H1 (cell line): ENCODE measurements at regions not wholly inside any gene's neighbourhood (a gene's known extent, or its start where the extent isn't known, plus 50 kb on each side); places are given as distances from the start of the nearest gene placed in this dataset.

Source experiments
- CTCF ChIA-PET: fragments of 300-600 bp; sonication (Branson Sonifier 250); formaldehyde crosslinking; loops from one replicate; lab custom pipeline; 2021; ENCODE audit not compliant: partially characterized antibody; lab: Charles Lee
- POLR2A ChIA-PET: fragments of 300-600 bp; sonication (Branson Sonifier 250); formaldehyde crosslinking; loops from one replicate; lab custom pipeline; 2021; ENCODE audit warnings: inconsistent platforms; ENCODE audit not compliant: partially characterized antibody; lab: Charles Lee
- DNase-seq, 2 experiments: peaks; one replicate each; pipeline versions ENCODE4 v3.0.0 to v3.0.0-alpha.2; 2010 to 2022; ENCODE audit warnings: low spot score in 2 of 2, low read depth in 1 of 2, mixed read lengths in 1 of 2
- FAIRE-seq: peaks from 2 replicates; lab custom pipeline; 2011; peaks lifted over from hg19 to GRCh38; lab: Jason Lieb, UNC
- H2AFZ ChIP-seq: 2 replicates; pipeline ENCODE4 v1.8.1; 2012; ENCODE audit warnings: low read length, inconsistent platforms
- H2AK5ac ChIP-seq: 2 replicates; pipeline ENCODE4 v1.6.1; 2013; ENCODE audit warnings: low read depth, low read length
- H2BK120ac ChIP-seq: replicated peaks from 2 replicates; pipeline ENCODE3; 2013; ENCODE audit warnings: low read depth, low read length, inconsistent platforms
- H2BK12ac ChIP-seq: 2 replicates; pipeline ENCODE4 v1.6.1; 2013; ENCODE audit warnings: low read depth, low read length
- H2BK15ac ChIP-seq: 2 replicates; pipeline ENCODE4 v1.6.1; 2013; ENCODE audit warnings: low read length
- H2BK20ac ChIP-seq: 2 replicates; pipeline ENCODE4 v1.6.1; 2013; ENCODE audit warnings: low read length
- H2BK5ac ChIP-seq: 2 replicates; pipeline ENCODE4 v1.6.1; 2013; ENCODE audit warnings: low read depth, low read length
- H3K14ac ChIP-seq: 2 replicates; pipeline ENCODE4 v1.6.1; 2013; ENCODE audit warnings: inconsistent platforms; ENCODE audit not compliant: insufficient read length
- H3K18ac ChIP-seq: 2 replicates; pipeline ENCODE4 v1.6.1; 2013; ENCODE audit warnings: low read length; ENCODE audit errors: extremely low read depth
- H3K23ac ChIP-seq: 2 replicates; pipeline ENCODE4 v1.6.1; 2013; ENCODE audit warnings: inconsistent platforms; ENCODE audit not compliant: insufficient read length
- H3K23me2 ChIP-seq: 2 replicates; pipeline ENCODE4 v1.6.1; 2013; ENCODE audit warnings: low read depth, low read length
- H3K27ac ChIP-seq: 2 replicates; pipeline ENCODE4 v1.6.1; 2011; ENCODE audit warnings: low read depth, low read length, inconsistent platforms
- H3K27me3 ChIP-seq, 4 experiments: replicated peaks in 1 of 4; 1 replicate in 1 of 4; 2 replicates in 3 of 4; pipeline versions ENCODE4 v1.6.1 to v1.8.1; 2011 to 2013; ENCODE audit warnings: low read length in 3 of 4, mild to moderate bottlenecking in 3 of 4, inconsistent platforms in 2 of 4, mixed read lengths in 2 of 4, moderate library complexity in 1 of 4; ENCODE audit not compliant: control insufficient read depth in 3 of 4, insufficient read depth in 3 of 4; ENCODE audit errors: extremely low read depth in 1 of 4
- H3K36me3 ChIP-seq, 4 experiments: 2 replicates each; pipeline versions ENCODE4 v1.6.1 to v1.8.1; 2011 to 2013; ENCODE audit warnings: mild to moderate bottlenecking in 4 of 4, low read length in 3 of 4, moderate library complexity in 2 of 4, control low read depth in 1 of 4, inconsistent platforms in 1 of 4; ENCODE audit not compliant: insufficient read depth in 4 of 4, control insufficient read depth in 2 of 4
- H3K4ac ChIP-seq: replicated peaks from 2 replicates; pipeline ENCODE3; 2013; ENCODE audit warnings: low read length, low read depth, mixed read lengths, inconsistent platforms; ENCODE audit not compliant: insufficient read length
- H3K4me1 ChIP-seq, 4 experiments: replicated peaks in 1 of 4; 1 replicate in 1 of 4; 2 replicates in 3 of 4; pipeline versions ENCODE4 v1.6.1 to v1.8.1; 2011 to 2013; ENCODE audit warnings: low read length in 3 of 4, inconsistent platforms in 2 of 4, mixed read lengths in 1 of 4; ENCODE audit not compliant: insufficient read depth in 4 of 4, control insufficient read depth in 3 of 4
- H3K4me2 ChIP-seq, 2 experiments: 2 replicates each; pipeline versions ENCODE4 v1.6.1 to v1.8.1; 2011 to 2013; ENCODE audit warnings: low read depth in 2 of 2, low read length in 2 of 2, control low read depth in 1 of 2, inconsistent platforms in 1 of 2, mild to moderate bottlenecking in 1 of 2; ENCODE audit not compliant: insufficient read depth in 1 of 2
- H3K4me3 ChIP-seq, 4 experiments: fragments of 200-600, 300-600 bp in 1 of 4; sonication (generic), shearing (Covaris generic), sonication (Bioruptor Twin) in 1 of 4; 2 replicates each; pipeline versions ENCODE4 v1.5.1 to v1.8.1; 2011 to 2016; ENCODE audit warnings: low read length in 4 of 4, low read depth in 3 of 4, control low read depth in 2 of 4, inconsistent platforms in 2 of 4, mild to moderate bottlenecking in 2 of 4, mixed read lengths in 1 of 4, moderate library complexity in 1 of 4; ENCODE audit not compliant: insufficient read depth in 2 of 4; ENCODE audit errors: extremely low read depth in 1 of 4
- H3K56ac ChIP-seq: replicated peaks from 2 replicates; pipeline ENCODE3; 2013; ENCODE audit warnings: low read depth, mild to moderate bottlenecking, mixed read lengths, low read length, inconsistent platforms; ENCODE audit not compliant: insufficient read length
- H3K79me1 ChIP-seq: 2 replicates; pipeline ENCODE4 v1.6.1; 2013; ENCODE audit warnings: low read depth, low read length, control low read depth
- H3K79me2 ChIP-seq, 2 experiments: 2 replicates each; pipeline versions ENCODE4 v1.6.1 to v1.8.1; 2012 to 2013; ENCODE audit warnings: low read length in 2 of 2, mild to moderate bottlenecking in 2 of 2, inconsistent platforms in 1 of 2; ENCODE audit not compliant: insufficient read depth in 2 of 2, control insufficient read depth in 1 of 2
- H3K9ac ChIP-seq, 4 experiments: replicated peaks in 1 of 4; 1 replicate in 1 of 4; 2 replicates in 3 of 4; pipeline versions ENCODE4 v1.6.1 to v1.8.1; 2011 to 2013; ENCODE audit warnings: low read depth in 3 of 4, low read length in 3 of 4, control low read depth in 2 of 4, mild to moderate bottlenecking in 2 of 4, moderate library complexity in 2 of 4, inconsistent platforms in 1 of 4; ENCODE audit errors: extremely low read depth in 1 of 4
- H3K9me3 ChIP-seq, 2 experiments: 2 replicates each; pipeline versions ENCODE4 v1.6.1 to v1.8.1; 2012 to 2013; ENCODE audit warnings: mild to moderate bottlenecking in 2 of 2, moderate library complexity in 2 of 2, control low read depth in 1 of 2, inconsistent platforms in 1 of 2, low read depth in 1 of 2, low read length in 1 of 2, mixed read lengths in 1 of 2; ENCODE audit not compliant: insufficient read depth in 2 of 2
- H4K20me1 ChIP-seq, 2 experiments: replicated peaks in 1 of 2; 2 replicates each; pipeline versions ENCODE3 to v1.8.1; 2011 to 2013; ENCODE audit warnings: inconsistent platforms in 2 of 2, low read length in 2 of 2, mild to moderate bottlenecking in 1 of 2; ENCODE audit not compliant: insufficient read depth in 2 of 2, control insufficient read depth in 1 of 2
- H4K5ac ChIP-seq: 2 replicates; pipeline ENCODE4 v1.6.1; 2013; ENCODE audit warnings: low read length, low read depth, mixed read lengths, inconsistent platforms; ENCODE audit not compliant: insufficient read length
- H4K8ac ChIP-seq: 2 replicates; pipeline ENCODE4 v1.8.0; 2013; ENCODE audit warnings: mild to moderate bottlenecking, moderate library complexity, low read length, inconsistent platforms; ENCODE audit not compliant: insufficient read depth; ENCODE audit errors: extremely low read depth
- H4K91ac ChIP-seq: replicated peaks from 2 replicates; pipeline ENCODE3; 2013; ENCODE audit warnings: low read length, mixed read lengths, inconsistent platforms; ENCODE audit not compliant: insufficient read length
- CTCF ChIP-seq, 3 experiments: IDR thresholded peaks; 1 replicate in 2 of 3; 2 replicates in 1 of 3; pipeline versions ENCODE4 v1.5.1 to v1.6.1; 2011; ENCODE audit warnings: low read length in 3 of 3, mild to moderate bottlenecking in 3 of 3, inconsistent platforms in 2 of 3, low read depth in 1 of 3, moderate library complexity in 1 of 3; ENCODE audit not compliant: insufficient read depth in 1 of 3; ENCODE audit errors: control extremely low read depth in 1 of 3
- TAF7 ChIP-seq: optimal IDR thresholded peaks from 2 replicates; pipeline ENCODE3; 2011; ENCODE audit warnings: low read depth, mild to moderate bottlenecking, inconsistent platforms, low read length, moderate library complexity, borderline replicate concordance
- WGBS, 2 experiments: shearing (Covaris generic) in 1 of 2; methylation state at CpG; one replicate each; pipeline versions ENCODE4 v1.1.6 to v1.1.7; 2013 to 2015; ENCODE audit warnings: low lambda C conversion rate in 2 of 2, mixed read lengths in 2 of 2, inconsistent platforms in 1 of 2, low coverage in 1 of 2, missing lambda C conversion rate in 1 of 2; ENCODE audit not compliant: insufficient replicate concordance in 2 of 2, insufficient coverage in 1 of 2, insufficient read length in 1 of 2; ENCODE audit errors: extremely low coverage in 1 of 2, missing lambda C conversion rate in 1 of 2; 5-methylcytosine and 5-hydroxymethylcytosine counted together

- no peak overlapping the region for H2AFZ ChIP-seq
- H4K91ac ChIP-seq, result no peak overlapping the region
- H3K27me3 ChIP-seq, result no peaks in the 10 kb centered on the region
- H2AK5ac ChIP-seq, result no peak overlapping the region
- ChIA-PET CTCF (no interaction called here), POLR2A (no interaction called here)
- no peak overlapping the region for H3K9ac ChIP-seq
- H3K18ac ChIP-seq, result no peak overlapping the region
- no peak overlapping the region for H2BK15ac ChIP-seq
- no peak overlapping the region for H4K8ac ChIP-seq
- no peak overlapping the region for H3K14ac ChIP-seq
- H2BK20ac ChIP-seq, result no peak overlapping the region
- no peaks in the 10 kb centered on the region for H4K20me1 ChIP-seq
- no peak overlapping the region for H3K4ac ChIP-seq
- no peak for TF ChIP-seq CTCF (IDR thresholded peaks at IDR 0.05; ENCODE audit: control extremely low read depth in 1 of 3, insufficient read depth in 1 of 3, low read depth in 1 of 3, low read length in 3 of 3)
- TF ChIP-seq TAF7, result no peak
- no peaks in the 10 kb centered on the region; the same call in 1 of the 2 replicates for H3K23me2 ChIP-seq
- no peak overlapping the region for H3K27ac ChIP-seq
- H2BK120ac ChIP-seq, result no peak overlapping the region
- H3K23ac ChIP-seq, result no peak overlapping the region
- no peak for DNase-seq
- peaks cover 3% of the 10 kb centered on the region in 2 experiments; a peak in 2 of 4 replicates for H3K9me3 ChIP-seq
- WGBS, 2 experiments, result 89% methylated on average over 1 of the region's 1 CpG; no CpG with 5 or more reads in 1 of the 2 experiments
- FAIRE-seq, result no peak
- no peak overlapping the region for H3K4me2 ChIP-seq
- H3K79me2 ChIP-seq, result no peaks in the 10 kb centered on the region
- H2BK5ac ChIP-seq, result no peak overlapping the region
- no peak overlapping the region for H3K56ac ChIP-seq
- no peak overlapping the region for H4K5ac ChIP-seq
- H2BK12ac ChIP-seq, result no peak overlapping the region
- H3K36me3 ChIP-seq, result no peaks in the 10 kb centered on the region
- H3K4me3 ChIP-seq, result no peak overlapping the region
- no peaks in the 10 kb centered on the region for H3K79me1 ChIP-seq
- no peaks in the 10 kb centered on the region for H3K4me1 ChIP-seq
These were observed 628.5 kb upstream of the FAT3 start for GRCh38 chr11:91596111-91596510.
